CD1c-positive myeloid dendritic cell (primary cell): ENCODE measurements at regions not wholly inside any gene's neighbourhood (a gene's known extent, or its start where the extent isn't known, plus 50 kb on each side); places are given as distances from the start of the nearest gene placed in this dataset.

ENCODE experiments used
- DNase-seq: peaks from one replicate; pipeline ENCODE4 v3.0.0-alpha.2; 2016; ENCODE audit errors: extremely low spot score

GRCh38 chr5:104764197-104764596, 1201.6 kb upstream of the NUDT12 start:
- no peak for DNase-seq

- no peak for DNase-seq
Measured at GRCh38 chr5:104763216-104763615, 1200.6 kb upstream of the NUDT12 start.

GRCh38 chr5:104757915-104758314, 1195.3 kb upstream of the NUDT12 start:
- DNase-seq: no peak

GRCh38 chr5:104755806-104756205, 1193.2 kb upstream of the NUDT12 start:
- DNase-seq: no peak

GRCh38 chr5:104754311-104754995, 1191.9 kb upstream of the NUDT12 start:
- no peak for DNase-seq

GRCh38 chr5:104751969-104752368, 1189.4 kb upstream of the NUDT12 start:
- DNase-seq: no peak

- no peak for DNase-seq
Measured at GRCh38 chr5:104739905-104740304, 1177.3 kb upstream of the NUDT12 start.

GRCh38 chr5:104739503-104739902, 1176.9 kb upstream of the NUDT12 start:
- DNase-seq: no peak

- DNase-seq: no peak
Measured at GRCh38 chr5:104736073-104736472, 1173.5 kb upstream of the NUDT12 start.

- no peak for DNase-seq
Measured at GRCh38 chr5:104734046-104734445, 1171.5 kb upstream of the NUDT12 start.

- DNase-seq: no peak
Measured at GRCh38 chr5:104733063-104733669, 1170.6 kb upstream of the NUDT12 start.

- DNase-seq: no peak
Measured at GRCh38 chr5:104731331-104731730, 1168.7 kb upstream of the NUDT12 start.

- no peak for DNase-seq
Measured at GRCh38 chr5:104708027-104708426, 1145.4 kb upstream of the NUDT12 start.

- DNase-seq: no peak
Measured at GRCh38 chr5:104706600-104706999, 1144.0 kb upstream of the NUDT12 start.

GRCh38 chr5:104702212-104702611, 1139.6 kb upstream of the NUDT12 start:
- no peak for DNase-seq

- DNase-seq: no peak
Measured at GRCh38 chr5:104699438-104699837, 1136.8 kb upstream of the NUDT12 start.

GRCh38 chr5:104661256-104661655, 1098.7 kb upstream of the NUDT12 start:
- DNase-seq: no peak

GRCh38 chr5:104659497-104659896, 1096.9 kb upstream of the NUDT12 start:
- no peak for DNase-seq

GRCh38 chr5:104652271-104652861, 1089.8 kb upstream of the NUDT12 start:
- no peak for DNase-seq

GRCh38 chr5:104650313-104651055, 1087.9 kb upstream of the NUDT12 start:
- no peak for DNase-seq

- DNase-seq: no peak
Measured at GRCh38 chr5:104646416-104646815, 1083.8 kb upstream of the NUDT12 start.

GRCh38 chr5:104643320-104643719, 1080.7 kb upstream of the NUDT12 start:
- DNase-seq: no peak

GRCh38 chr5:104635227-104635626, 1072.6 kb upstream of the NUDT12 start:
- no peak for DNase-seq
